GM18867 (cell line): ENCODE measurements at regions not wholly inside any gene's neighbourhood (a gene's known extent, or its start where the extent isn't known, plus 50 kb on each side); places are given as distances from the start of the nearest gene placed in this dataset.

Source experiments
- ATAC-seq: cut with Tn5 transposase; IDR thresholded peaks from one replicate; pipeline ENCODE4 v1.9.1; 2021; ENCODE audit warnings: mild to moderate bottlenecking, moderate library complexity; ENCODE audit not compliant: unreplicated experiment

- ATAC-seq, result no peak
These were observed 513.9 kb upstream of the CELF2 start for GRCh38 chr10:10503772-10504171.

GRCh38 chr10:10508211-10508610 is 509.5 kb upstream of the CELF2 start:
- ATAC-seq, result no peak

GRCh38 chr10:10510179-10510578 is 507.5 kb upstream of the CELF2 start:
- no peak for ATAC-seq

- no peak for ATAC-seq
These were observed 504.6 kb upstream of the CELF2 start for GRCh38 chr10:10513067-10513466.

- no peak for ATAC-seq
These were observed 503.8 kb upstream of the CELF2 start for GRCh38 chr10:10513898-10514297.

- ATAC-seq, result no peak
These were observed 502.9 kb upstream of the CELF2 start for GRCh38 chr10:10514797-10515196.

GRCh38 chr10:10515479-10516204 is 502.0 kb upstream of the CELF2 start:
- no peak for ATAC-seq

GRCh38 chr10:10516346-10517130 is 501.1 kb upstream of the CELF2 start:
- ATAC-seq, result no peak

- ATAC-seq, result no peak
These were observed 499.8 kb upstream of the CELF2 start for GRCh38 chr10:10517866-10518265.

- no peak for ATAC-seq
These were observed 498.0 kb upstream of the CELF2 start for GRCh38 chr10:10519674-10520073.

GRCh38 chr10:10520491-10521385 is 496.9 kb upstream of the CELF2 start:
- ATAC-seq, result peak; percentile 98

- ATAC-seq, result no peak
These were observed 490.8 kb upstream of the CELF2 start for GRCh38 chr10:10526846-10527245.

GRCh38 chr10:10527861-10528562 is 489.7 kb upstream of the CELF2 start:
- no peak for ATAC-seq

- ATAC-seq, result no peak
These were observed 489.1 kb upstream of the CELF2 start for GRCh38 chr10:10528563-10528910.

- no peak for ATAC-seq
These were observed 487.4 kb upstream of the CELF2 start for GRCh38 chr10:10530313-10530712.

- no peak for ATAC-seq
These were observed 485.4 kb upstream of the CELF2 start for GRCh38 chr10:10532236-10532635.

- ATAC-seq, result no peak
These were observed 484.8 kb upstream of the CELF2 start for GRCh38 chr10:10532826-10533225.

GRCh38 chr10:10533437-10533836 is 484.2 kb upstream of the CELF2 start:
- ATAC-seq, result no peak

- ATAC-seq, result no peak
These were observed 479.3 kb upstream of the CELF2 start for GRCh38 chr10:10538326-10538725.

GRCh38 chr10:10540398-10540797 is 477.3 kb upstream of the CELF2 start:
- no peak for ATAC-seq

- ATAC-seq, result no peak
These were observed 475.2 kb upstream of the CELF2 start for GRCh38 chr10:10542477-10542876.
